Astrocyte (in vitro differentiated cells and primary cell): ENCODE measurements at regions not wholly inside any gene's neighbourhood (a gene's known extent, or its start where the extent isn't known, plus 50 kb on each side); places are given as distances from the start of the nearest gene placed in this dataset.

ENCODE experiments used
- CTCF ChIP-seq: IDR thresholded peaks from 2 replicates; pipeline ENCODE4 v1.5.1; 2011; ENCODE audit warnings: low read depth, mild to moderate bottlenecking, inconsistent platforms, low read length, moderate library complexity; ENCODE audit not compliant: insufficient read depth
- EZH2 ChIP-seq: IDR thresholded peaks from 2 replicates; pipeline ENCODE4 v1.6.1; 2012; ENCODE audit warnings: mild to moderate bottlenecking, low read length, inconsistent platforms; ENCODE audit not compliant: insufficient read depth

GRCh38 chr20:56788041-56788670 lies 159.1 kb downstream of the TFAP2C start:
- TF ChIP-seq CTCF: no peak
- TF ChIP-seq EZH2: no peak
